Astrocyte (in vitro differentiated cells and primary cell): ENCODE measurements at regions not wholly inside any gene's neighbourhood (a gene's known extent, or its start where the extent isn't known, plus 50 kb on each side); places are given as distances from the start of the nearest gene placed in this dataset.
A peak's percentile ranks its signal among the peaks of the same experiment; 100 is the strongest.

Source experiments
- DNase-seq: peaks from one replicate; pipeline ENCODE4 v3.0.0-alpha.2; 2010; ENCODE audit warnings: low read depth
- FAIRE-seq: peaks from 2 replicates; lab custom pipeline; 2011; peaks lifted over from hg19 to GRCh38; lab: Jason Lieb, UNC
- H2AFZ ChIP-seq: 2 replicates; pipeline ENCODE4 v1.6.0; 2012; ENCODE audit warnings: low read depth, low read length, inconsistent platforms
- H3K27ac ChIP-seq: 2 replicates; pipeline ENCODE4 v1.5.1; 2011; ENCODE audit warnings: low read depth, low read length, inconsistent platforms
- H3K27me3 ChIP-seq: 2 replicates; pipeline ENCODE4 v1.6.0; 2011; ENCODE audit warnings: low read length, inconsistent platforms; ENCODE audit not compliant: insufficient read depth
- H3K36me3 ChIP-seq: 2 replicates; pipeline ENCODE4 v1.5.1; 2011; ENCODE audit warnings: low read length, inconsistent platforms; ENCODE audit not compliant: insufficient read depth
- H3K4me1 ChIP-seq: 2 replicates; pipeline ENCODE4 v1.5.1; 2011; ENCODE audit warnings: low read length, inconsistent platforms; ENCODE audit not compliant: insufficient read depth
- H3K4me2 ChIP-seq: 2 replicates; pipeline ENCODE4 v1.6.0; 2012; ENCODE audit warnings: low read length, inconsistent platforms
- H3K4me3 ChIP-seq: 2 replicates; pipeline ENCODE4 v1.5.1; 2011; ENCODE audit warnings: low read depth, mild to moderate bottlenecking, low read length, inconsistent platforms; ENCODE audit not compliant: insufficient read depth
- H3K79me2 ChIP-seq: 2 replicates; pipeline ENCODE4 v1.6.0; 2012; ENCODE audit warnings: mild to moderate bottlenecking, low read length, inconsistent platforms; ENCODE audit not compliant: insufficient read depth
- H3K9ac ChIP-seq: 2 replicates; pipeline ENCODE4 v1.6.0; 2012; ENCODE audit warnings: mild to moderate bottlenecking, low read length, inconsistent platforms
- H3K9me3 ChIP-seq: 2 replicates; pipeline ENCODE4 v1.5.1; 2012; ENCODE audit warnings: low read depth, mild to moderate bottlenecking, low read length, inconsistent platforms; ENCODE audit not compliant: insufficient read depth
- H4K20me1 ChIP-seq: 2 replicates; pipeline ENCODE4 v1.6.0; 2012; ENCODE audit warnings: low read length, inconsistent platforms; ENCODE audit not compliant: insufficient read depth
- H3K27ac Mint-ChIP-seq: one replicate; pipeline ENCODE4 v1.8.0; 2021; ENCODE audit warnings: mild to moderate bottlenecking, mixed read lengths; ENCODE audit not compliant: unreplicated experiment
- H3K27me3 Mint-ChIP-seq: one replicate; pipeline ENCODE4 v1.8.0; 2021; ENCODE audit warnings: low read depth, mixed read lengths; ENCODE audit not compliant: unreplicated experiment
- H3K36me3 Mint-ChIP-seq: one replicate; pipeline ENCODE4 v1.8.0; 2021; ENCODE audit warnings: low read depth, mixed read lengths; ENCODE audit not compliant: unreplicated experiment
- H3K4me1 Mint-ChIP-seq: one replicate; pipeline ENCODE4 v1.8.0; 2021; ENCODE audit warnings: low read depth, mixed read lengths; ENCODE audit not compliant: unreplicated experiment
- H3K4me3 Mint-ChIP-seq: one replicate; pipeline ENCODE4 v1.8.0; 2021; ENCODE audit warnings: mild to moderate bottlenecking, moderate library complexity, mixed read lengths; ENCODE audit not compliant: unreplicated experiment
- H3K9me3 Mint-ChIP-seq: one replicate; pipeline ENCODE4 v1.8.0; 2021; ENCODE audit warnings: mild to moderate bottlenecking, mixed read lengths; ENCODE audit not compliant: unreplicated experiment
- CTCF ChIP-seq: IDR thresholded peaks from 2 replicates; pipeline ENCODE4 v1.5.1; 2011; ENCODE audit warnings: low read depth, mild to moderate bottlenecking, inconsistent platforms, low read length, moderate library complexity; ENCODE audit not compliant: insufficient read depth
- EZH2 ChIP-seq: IDR thresholded peaks from 2 replicates; pipeline ENCODE4 v1.6.1; 2012; ENCODE audit warnings: mild to moderate bottlenecking, low read length, inconsistent platforms; ENCODE audit not compliant: insufficient read depth

GRCh38 chr18:30489890-30490643 is 552.5 kb downstream of the DSC3 start:
- Histone ChIP-seq H3K9ac (no peak overlapping the region), H3K27me3 (no peaks in the 10 kb centered on the region), H3K36me3 (no peaks in the 10 kb centered on the region), H3K9me3 (no peaks in the 10 kb centered on the region), H2AFZ (no peak overlapping the region), H3K27ac (no peak overlapping the region), H3K79me2 (no peaks in the 10 kb centered on the region), H3K4me3 (no peak overlapping the region), H4K20me1 (no peaks in the 10 kb centered on the region), H3K4me1 (peaks cover 14% of the 10 kb centered on the region), H3K4me2 (no peak overlapping the region)
- Mint-ChIP-seq H3K27me3 (no peaks in the 10 kb centered on the region), H3K27ac (no peak overlapping the region), H3K4me3 (no peak overlapping the region), H3K36me3 (no peaks in the 10 kb centered on the region), H3K9me3 (no peaks in the 10 kb centered on the region), H3K4me1 (peaks cover 36% of the 10 kb centered on the region)
- TF ChIP-seq EZH2 (no peak), CTCF (no peak)
- FAIRE-seq, result no peak
- no peak for DNase-seq

- H3K4me2 ChIP-seq, result peak overlapping the region; percentile 16
- Mint-ChIP-seq H3K27ac (peak overlapping the region; percentile 79), H3K4me3 (no peak overlapping the region), H3K9me3 (no peaks in the 10 kb centered on the region), H3K4me1 (peaks cover 34% of the 10 kb centered on the region), H3K36me3 (no peaks in the 10 kb centered on the region), H3K27me3 (no peaks in the 10 kb centered on the region)
- H3K36me3 ChIP-seq, result no peaks in the 10 kb centered on the region
- DNase-seq (peak; percentile 66), FAIRE-seq (no peak)
- H4K20me1 ChIP-seq, result no peaks in the 10 kb centered on the region
- H3K79me2 ChIP-seq, result no peaks in the 10 kb centered on the region
- H3K4me3 ChIP-seq, result no peak overlapping the region
- H3K27ac ChIP-seq, result no peak overlapping the region
- H3K9me3 ChIP-seq, result no peaks in the 10 kb centered on the region
- no peak for TF ChIP-seq EZH2
- TF ChIP-seq CTCF, result no peak
- H3K9ac ChIP-seq, result no peak overlapping the region
- no peak overlapping the region for H2AFZ ChIP-seq
- H3K27me3 ChIP-seq, result no peaks in the 10 kb centered on the region
- H3K4me1 ChIP-seq, result peaks cover 14% of the 10 kb centered on the region
Observed at GRCh38 chr18:30487962-30488361, 554.6 kb downstream of the DSC3 start.

- TF ChIP-seq EZH2, result no peak
- no peak for TF ChIP-seq CTCF
- Histone ChIP-seq H3K36me3 (no peaks in the 10 kb centered on the region), H3K27ac (peak overlapping the region; percentile 54), H3K27me3 (no peaks in the 10 kb centered on the region), H3K4me3 (peak overlapping the region; percentile 16), H3K9me3 (no peaks in the 10 kb centered on the region), H2AFZ (no peak overlapping the region), H4K20me1 (no peaks in the 10 kb centered on the region), H3K4me1 (peaks cover 14% of the 10 kb centered on the region), H3K9ac (peak overlapping the region; percentile 48), H3K79me2 (no peaks in the 10 kb centered on the region), H3K4me2 (peak overlapping the region; percentile 76)
- no peaks in the 10 kb centered on the region for H3K27me3 Mint-ChIP-seq
- peak overlapping the region; percentile 43 for H3K27ac Mint-ChIP-seq
- H3K4me3 Mint-ChIP-seq, result no peak overlapping the region
- DNase-seq, result peak; percentile 81
- H3K9me3 Mint-ChIP-seq, result no peaks in the 10 kb centered on the region
- no peak for FAIRE-seq
- H3K36me3 Mint-ChIP-seq, result no peaks in the 10 kb centered on the region
- H3K4me1 Mint-ChIP-seq, result peaks cover 34% of the 10 kb centered on the region
Observed at GRCh38 chr18:30486856-30487255, 555.7 kb downstream of the DSC3 start.
